Transverse colon (tissue), 4 donors: ENCODE measurements at regions not wholly inside any gene's neighbourhood (a gene's known extent, or its start where the extent isn't known, plus 50 kb on each side); places are given as distances from the start of the nearest gene placed in this dataset.

ENCODE experiments used
- DNase-seq: peaks from one replicate; pipeline ENCODE4 v3.0.0-alpha.2; 2019
- H3K27ac ChIP-seq, 4 donors: fragments of 200-600 bp; sonication (generic); 2 replicates each; pipeline ENCODE4 v1.5.1; 2016 to 2018; ENCODE audit warnings: inconsistent platforms in 4 of 4
- H3K27me3 ChIP-seq: fragments of 200-600 bp; sonication (generic); 2 replicates; pipeline ENCODE4 v1.5.1; 2017; ENCODE audit warnings: inconsistent platforms
- H3K36me3 ChIP-seq, 4 donors: fragments of 200-600 bp; sonication (generic); 2 replicates each; pipeline ENCODE4 v1.5.1; 2017 to 2019; ENCODE audit warnings: inconsistent platforms in 4 of 4
- H3K4me1 ChIP-seq, 4 donors: fragments of 200-600 bp; sonication (generic); 2 replicates each; pipeline ENCODE4 v1.5.1; 2017 to 2020; ENCODE audit warnings: inconsistent platforms in 4 of 4
- H3K4me3 ChIP-seq, 4 donors: fragments of 200-600 bp; sonication (generic); 1 replicate in 1 of 4; 2 replicates in 3 of 4; pipeline versions ENCODE4 v1.5.1 to v1.6.1; 2017 to 2019; ENCODE audit warnings: inconsistent platforms in 4 of 4
- H3K9me3 ChIP-seq, 2 donors: fragments of 200-600 bp; sonication (generic); 2 replicates each; pipeline ENCODE4 v1.5.1; 2017 to 2019; ENCODE audit warnings: inconsistent platforms in 2 of 2
- EP300 ChIP-seq: sonication (generic); formaldehyde crosslinking; IDR thresholded peaks from one replicate; pipeline ENCODE4 v1.6.1; 2017; ENCODE audit warnings: antibody characterized with exemption, low read depth
- POLR2A ChIP-seq: fragments of 450-650 bp; IDR thresholded peaks from one replicate; pipeline ENCODE4 v1.6.1; 2016; ENCODE audit warnings: antibody characterized with exemption, mild to moderate bottlenecking, moderate library complexity
- POLR2AphosphoS5 ChIP-seq, 3 donors: sonication (generic); formaldehyde crosslinking; IDR thresholded peaks; one replicate each; pipeline ENCODE4 v1.6.1; 2016; ENCODE audit warnings: antibody characterized with exemption in 3 of 3
- WGBS, 2 donors: methylation state at CpG; one replicate each; pipeline ENCODE4 v1.1.5; 2018; ENCODE audit warnings: low coverage in 1 of 2; 5-methylcytosine and 5-hydroxymethylcytosine counted together
- in situ Hi-C, 4 donors: fragments of 200-750 bp; cut with MboI; loops; one replicate each; pipeline versions ENCODE4 v1.15.0 to v1.15.1; 2017; ENCODE audit warnings: low sequenced_read_pairs in 3 of 4, low pct_ligation_motif_present in 1 of 4, low pct_unique_long_range_greater_than_20kb in 1 of 4
- intact Hi-C: fragments of 100-400 bp; cut with DNase I; formaldehyde crosslinking; loops from one replicate; pipeline ENCODE4 v1.15.1; 2023; ENCODE audit warnings: low total_unique reads
- TF ChIP-seq, protein P1 (sequence below), 5 experiments: fragments of 200-600 bp in 3 of 5; fragments of 450-650 bp in 2 of 5; sonication (generic) in 3 of 5; IDR thresholded peaks; 1 replicate in 2 of 5; 2 replicates in 3 of 5; pipeline ENCODE4 v1.5.1; 2016 to 2017; ENCODE audit warnings: antibody characterized with exemption in 5 of 5, inconsistent platforms in 3 of 5, mild to moderate bottlenecking in 2 of 5, moderate library complexity in 1 of 5

DNA sequence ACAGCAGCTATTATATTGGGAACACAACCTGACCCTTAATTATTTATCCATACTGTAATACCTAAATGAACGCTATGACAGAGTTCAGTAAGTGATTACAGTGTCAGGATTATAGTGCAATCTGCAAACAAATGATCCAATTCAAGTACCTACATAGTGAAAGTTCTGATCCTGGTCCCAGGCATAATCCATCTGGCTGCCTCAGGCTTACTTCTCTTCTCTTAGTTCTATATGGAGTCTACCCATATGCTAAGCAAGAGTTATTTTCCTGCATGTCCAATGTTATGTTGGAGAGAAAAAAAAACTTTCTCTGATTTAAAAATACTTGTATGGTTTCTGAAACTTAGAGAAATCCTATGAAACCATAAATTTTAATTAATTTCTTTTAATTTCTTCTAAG is 1487.7 kb upstream of the SLC10A2 start:
- Histone ChIP-seq H3K36me3 (no peaks in the 10 kb centered on the region), H3K27ac (no peak overlapping the region), H3K27me3 (no peaks in the 10 kb centered on the region), H3K4me3 (no peak overlapping the region), H3K9me3 (no peaks in the 10 kb centered on the region), H3K4me1 (no peaks in the 10 kb centered on the region)
- DNase-seq, result no peak
- in situ Hi-C loops (loop anchor here in 1 of 4 donors (25.0 kb wide), 1 partner anchor 1983 kb away; the partner anchor contains the start of gene EFNB2), intact Hi-C loops (no loop called here)
- TF ChIP-seq, protein P1, sequence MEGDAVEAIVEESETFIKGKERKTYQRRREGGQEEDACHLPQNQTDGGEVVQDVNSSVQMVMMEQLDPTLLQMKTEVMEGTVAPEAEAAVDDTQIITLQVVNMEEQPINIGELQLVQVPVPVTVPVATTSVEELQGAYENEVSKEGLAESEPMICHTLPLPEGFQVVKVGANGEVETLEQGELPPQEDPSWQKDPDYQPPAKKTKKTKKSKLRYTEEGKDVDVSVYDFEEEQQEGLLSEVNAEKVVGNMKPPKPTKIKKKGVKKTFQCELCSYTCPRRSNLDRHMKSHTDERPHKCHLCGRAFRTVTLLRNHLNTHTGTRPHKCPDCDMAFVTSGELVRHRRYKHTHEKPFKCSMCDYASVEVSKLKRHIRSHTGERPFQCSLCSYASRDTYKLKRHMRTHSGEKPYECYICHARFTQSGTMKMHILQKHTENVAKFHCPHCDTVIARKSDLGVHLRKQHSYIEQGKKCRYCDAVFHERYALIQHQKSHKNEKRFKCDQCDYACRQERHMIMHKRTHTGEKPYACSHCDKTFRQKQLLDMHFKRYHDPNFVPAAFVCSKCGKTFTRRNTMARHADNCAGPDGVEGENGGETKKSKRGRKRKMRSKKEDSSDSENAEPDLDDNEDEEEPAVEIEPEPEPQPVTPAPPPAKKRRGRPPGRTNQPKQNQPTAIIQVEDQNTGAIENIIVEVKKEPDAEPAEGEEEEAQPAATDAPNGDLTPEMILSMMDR (IDR thresholded peaks at IDR 0.05), result no peak
- TF ChIP-seq POLR2A (no peak), EP300 (no peak), POLR2AphosphoS5 (IDR thresholded peaks at IDR 0.05) (no peak)
- 80 to 82% methylated on average over 1 of the region's 1 CpG for WGBS, 2 donors

DNA sequence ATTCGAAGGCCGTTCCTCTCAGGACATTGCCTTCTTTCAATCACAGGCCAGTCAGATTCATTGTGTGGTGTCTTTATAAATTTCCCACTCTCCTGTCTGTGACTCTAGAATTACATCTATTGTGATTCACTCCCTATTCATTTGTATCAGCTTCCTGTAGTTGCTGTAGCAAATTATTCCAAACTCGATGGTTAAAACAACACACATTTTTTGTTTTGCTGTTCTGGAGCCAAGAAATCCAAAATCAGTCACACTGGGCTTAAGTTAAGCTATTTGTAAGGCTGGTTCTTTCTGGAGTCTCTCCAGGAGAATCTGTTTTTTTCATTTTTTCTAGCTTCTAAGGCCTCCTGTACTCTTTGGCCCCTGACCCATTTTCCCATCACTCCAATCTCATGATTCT is 1487.0 kb upstream of the SLC10A2 start:
- WGBS, 2 donors, result 83 to 86% methylated on average over 3 of the region's 3 CpGs
- no peaks in the 10 kb centered on the region for H3K9me3 ChIP-seq
- H3K4me1 ChIP-seq, result no peaks in the 10 kb centered on the region
- H3K4me3 ChIP-seq, result no peak overlapping the region
- in situ Hi-C loops, result loop anchor here in 1 of 4 donors (25.0 kb wide), 1 partner anchor 1984 kb away; the partner anchor contains the start of gene EFNB2
- TF ChIP-seq POLR2AphosphoS5 (IDR thresholded peaks at IDR 0.05), result no peak
- TF ChIP-seq, protein P1 (IDR thresholded peaks at IDR 0.05), result no peak
- TF ChIP-seq POLR2A, result no peak
- TF ChIP-seq EP300, result no peak
- H3K27ac ChIP-seq, result no peak overlapping the region
- intact Hi-C loops, result no loop called here
- H3K36me3 ChIP-seq, result no peaks in the 10 kb centered on the region
- DNase-seq, result no peak
- no peaks in the 10 kb centered on the region for H3K27me3 ChIP-seq

DNA sequence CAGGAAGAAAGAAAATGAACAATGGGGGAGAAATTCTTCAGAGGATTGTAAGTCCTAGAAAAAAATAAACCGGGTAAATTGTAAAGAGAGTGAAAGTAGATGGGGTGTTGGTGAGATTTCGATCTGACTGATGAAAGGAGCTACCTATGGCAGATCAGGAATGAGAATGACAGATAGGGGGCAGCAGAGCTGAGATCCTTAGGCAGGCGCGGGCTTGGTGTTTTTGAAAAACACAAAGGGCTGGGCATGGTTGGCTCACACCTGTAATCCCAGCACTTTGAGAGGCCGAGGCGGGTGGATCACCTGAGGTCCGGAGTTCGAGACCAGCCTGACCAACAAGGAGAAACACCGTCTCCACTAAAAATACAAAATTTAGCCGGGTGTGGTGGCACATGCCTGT is 1468.6 kb upstream of the SLC10A2 start:
- in situ Hi-C loops, result no loop called here
- DNase-seq, result no peak
- H3K27me3 ChIP-seq, result no peaks in the 10 kb centered on the region
- no peak overlapping the region for H3K4me3 ChIP-seq
- WGBS, 2 donors, result 82 to 87% methylated on average over 3 to 10 of the region's 10 CpGs
- no peaks in the 10 kb centered on the region for H3K9me3 ChIP-seq
- no peak overlapping the region for H3K27ac ChIP-seq
- no peaks in the 10 kb centered on the region for H3K36me3 ChIP-seq
- no peak for TF ChIP-seq EP300
- TF ChIP-seq, protein P1 (IDR thresholded peaks at IDR 0.05), result no peak
- no peak for TF ChIP-seq POLR2A
- no peak for TF ChIP-seq POLR2AphosphoS5 (IDR thresholded peaks at IDR 0.05)
- H3K4me1 ChIP-seq, result no peaks in the 10 kb centered on the region
- intact Hi-C loops, result no loop called here

DNA sequence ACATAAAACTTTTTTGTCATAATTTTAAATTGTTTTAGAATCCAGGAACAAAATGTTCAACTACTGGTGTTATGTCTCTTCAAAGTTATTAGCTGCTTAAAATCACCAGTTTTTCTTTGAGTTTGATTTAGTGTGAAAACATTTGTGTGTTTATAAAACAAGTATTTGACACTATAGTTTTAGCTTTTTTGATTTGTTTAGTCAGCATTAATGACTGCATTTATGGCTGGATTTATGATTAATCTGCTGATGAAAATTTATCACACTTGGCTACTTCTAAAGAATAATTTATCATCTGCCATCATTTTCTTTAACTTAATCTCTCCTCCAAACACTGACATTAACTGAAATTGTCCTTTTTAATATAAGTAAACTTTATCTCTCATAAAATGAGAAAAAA is 1465.9 kb upstream of the SLC10A2 start:
- Histone ChIP-seq H3K27me3 (no peaks in the 10 kb centered on the region), H3K4me1 (no peaks in the 10 kb centered on the region), H3K4me3 (no peak overlapping the region), H3K27ac (no peak overlapping the region), H3K36me3 (no peaks in the 10 kb centered on the region), H3K9me3 (no peaks in the 10 kb centered on the region)
- in situ Hi-C loops (no loop called here), intact Hi-C loops (no loop called here)
- TF ChIP-seq POLR2A (no peak), POLR2AphosphoS5 (IDR thresholded peaks at IDR 0.05) (no peak), EP300 (no peak)
- TF ChIP-seq, protein P1 (IDR thresholded peaks at IDR 0.05), result no peak
- DNase-seq, result no peak
